Adrenal gland (tissue), 5 donors: ENCODE measurements at regions not wholly inside any gene's neighbourhood (a gene's known extent, or its start where the extent isn't known, plus 50 kb on each side); places are given as distances from the start of the nearest gene placed in this dataset.

Source experiments
- POLR2A ChIP-seq, 2 donors: fragments of 450-650 bp; IDR thresholded peaks; one replicate each; pipeline ENCODE4 v1.6.1; 2017; ENCODE audit warnings: antibody characterized with exemption in 2 of 2, mild to moderate bottlenecking in 2 of 2, moderate library complexity in 1 of 2
- TF ChIP-seq, protein P1 (sequence below), 6 experiments: fragments of 450-650 bp in 4 of 6; fragments of 200-600 bp in 2 of 6; sonication (generic) in 1 of 6; IDR thresholded peaks; 1 replicate in 5 of 6; 2 replicates in 1 of 6; pipeline versions ENCODE4 v1.5.1 to v1.8.0; 2016 to 2021; ENCODE audit warnings: antibody characterized with exemption in 6 of 6, mild to moderate bottlenecking in 2 of 6, moderate library complexity in 1 of 6
- donor health status: DM: no; HTN: no; CAD: no.

DNA sequence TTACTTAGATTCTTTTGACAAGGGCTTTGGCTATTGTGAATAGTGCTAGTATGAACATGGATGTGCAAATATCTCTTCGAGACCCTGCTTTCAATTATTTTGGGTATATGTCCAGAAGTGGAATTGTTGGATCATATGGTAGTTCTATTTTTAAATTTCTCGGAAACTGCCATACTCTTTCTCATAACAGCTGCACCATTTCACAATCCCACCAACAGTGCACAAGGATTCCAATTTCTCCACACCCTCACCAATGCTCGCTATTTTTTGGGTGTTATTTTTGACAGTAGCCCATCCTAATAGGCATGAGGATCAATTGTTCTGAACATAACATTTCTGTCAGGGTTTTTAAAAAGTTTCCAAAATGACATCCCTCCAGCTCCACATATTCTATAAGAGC lies 69.2 kb upstream of the ESR1 start:
- TF ChIP-seq, protein P1, sequence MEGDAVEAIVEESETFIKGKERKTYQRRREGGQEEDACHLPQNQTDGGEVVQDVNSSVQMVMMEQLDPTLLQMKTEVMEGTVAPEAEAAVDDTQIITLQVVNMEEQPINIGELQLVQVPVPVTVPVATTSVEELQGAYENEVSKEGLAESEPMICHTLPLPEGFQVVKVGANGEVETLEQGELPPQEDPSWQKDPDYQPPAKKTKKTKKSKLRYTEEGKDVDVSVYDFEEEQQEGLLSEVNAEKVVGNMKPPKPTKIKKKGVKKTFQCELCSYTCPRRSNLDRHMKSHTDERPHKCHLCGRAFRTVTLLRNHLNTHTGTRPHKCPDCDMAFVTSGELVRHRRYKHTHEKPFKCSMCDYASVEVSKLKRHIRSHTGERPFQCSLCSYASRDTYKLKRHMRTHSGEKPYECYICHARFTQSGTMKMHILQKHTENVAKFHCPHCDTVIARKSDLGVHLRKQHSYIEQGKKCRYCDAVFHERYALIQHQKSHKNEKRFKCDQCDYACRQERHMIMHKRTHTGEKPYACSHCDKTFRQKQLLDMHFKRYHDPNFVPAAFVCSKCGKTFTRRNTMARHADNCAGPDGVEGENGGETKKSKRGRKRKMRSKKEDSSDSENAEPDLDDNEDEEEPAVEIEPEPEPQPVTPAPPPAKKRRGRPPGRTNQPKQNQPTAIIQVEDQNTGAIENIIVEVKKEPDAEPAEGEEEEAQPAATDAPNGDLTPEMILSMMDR (IDR thresholded peaks at IDR 0.05), result no peak
- no peak for TF ChIP-seq POLR2A (IDR thresholded peaks at IDR 0.05)
